Trophoblast cell (in vitro differentiated cells and primary cell): ENCODE measurements at regions not wholly inside any gene's neighbourhood (a gene's known extent, or its start where the extent isn't known, plus 50 kb on each side); places are given as distances from the start of the nearest gene placed in this dataset.

ENCODE experiments used
- DNase-seq, 2 donors: peaks; one replicate each; pipeline ENCODE4 v3.0.0-alpha.2; 2016
- H2AFZ ChIP-seq: 2 replicates; pipeline ENCODE4 v1.6.1; 2013; ENCODE audit warnings: low read length, moderate library complexity, mild to moderate bottlenecking; ENCODE audit not compliant: insufficient read depth, poor library complexity
- H2AK5ac ChIP-seq: 2 replicates; pipeline ENCODE4 v1.6.1; 2013; ENCODE audit warnings: mild to moderate bottlenecking, low read length
- H2BK120ac ChIP-seq: 2 replicates; pipeline ENCODE4 v1.6.1; 2013; ENCODE audit warnings: low read length, mild to moderate bottlenecking, moderate library complexity; ENCODE audit not compliant: insufficient read depth, poor library complexity
- H2BK12ac ChIP-seq: 2 replicates; pipeline ENCODE4 v1.6.1; 2013; ENCODE audit warnings: mild to moderate bottlenecking, low read length, moderate library complexity
- H2BK5ac ChIP-seq: 2 replicates; pipeline ENCODE4 v1.6.1; 2013; ENCODE audit warnings: low read length, low read depth, moderate library complexity, mild to moderate bottlenecking; ENCODE audit not compliant: poor library complexity
- H3K14ac ChIP-seq: 2 replicates; pipeline ENCODE4 v1.6.1; 2013; ENCODE audit warnings: mild to moderate bottlenecking, low read length
- H3K18ac ChIP-seq: 2 replicates; pipeline ENCODE4 v1.6.1; 2013; ENCODE audit warnings: mild to moderate bottlenecking, low read length
- H3K23ac ChIP-seq: 2 replicates; pipeline ENCODE4 v1.6.1; 2013; ENCODE audit warnings: low read length
- H3K27ac ChIP-seq: 2 replicates; pipeline ENCODE4 v1.5.1; 2013; ENCODE audit warnings: low read depth, mild to moderate bottlenecking, inconsistent platforms, low read length, moderate library complexity
- H3K27me3 ChIP-seq: 2 replicates; pipeline ENCODE4 v1.6.1; 2013; ENCODE audit warnings: inconsistent platforms, mild to moderate bottlenecking, low read length, moderate library complexity; ENCODE audit not compliant: insufficient read depth
- H3K36me3 ChIP-seq, 2 experiments: 1 replicate in 1 of 2; 2 replicates in 1 of 2; pipeline ENCODE4 v1.6.1; 2013; ENCODE audit warnings: low read length in 2 of 2, mild to moderate bottlenecking in 2 of 2, moderate library complexity in 1 of 2; ENCODE audit not compliant: insufficient read depth in 2 of 2, control insufficient read depth in 1 of 2
- H3K4ac ChIP-seq: 2 replicates; pipeline ENCODE4 v1.6.1; 2013; ENCODE audit warnings: low read depth, mild to moderate bottlenecking, low read length, moderate library complexity
- H3K4me1 ChIP-seq, 2 experiments: 1 replicate in 1 of 2; 2 replicates in 1 of 2; pipeline ENCODE4 v1.6.1; 2013; ENCODE audit warnings: low read length in 2 of 2, mild to moderate bottlenecking in 2 of 2, moderate library complexity in 1 of 2; ENCODE audit not compliant: insufficient read depth in 2 of 2, control insufficient read depth in 1 of 2
- H3K4me2 ChIP-seq: 2 replicates; pipeline ENCODE4 v1.6.1; 2013; ENCODE audit warnings: inconsistent platforms, mild to moderate bottlenecking, low read length, moderate library complexity
- H3K4me3 ChIP-seq: 2 replicates; pipeline ENCODE4 v1.5.1; 2013; ENCODE audit warnings: mild to moderate bottlenecking, low read depth, low read length, inconsistent platforms
- H3K79me1 ChIP-seq: one replicate; pipeline ENCODE4 v1.6.1; 2013; ENCODE audit warnings: low read length
- H3K79me2 ChIP-seq: 2 replicates; pipeline ENCODE4 v1.6.1; 2013; ENCODE audit warnings: low read length, mild to moderate bottlenecking; ENCODE audit not compliant: control insufficient read depth, insufficient read depth, poor library complexity
- H3K9ac ChIP-seq: 2 replicates; pipeline ENCODE4 v1.6.1; 2013; ENCODE audit warnings: mild to moderate bottlenecking, low read length
- H3K9me3 ChIP-seq: 2 replicates; pipeline ENCODE4 v1.6.1; 2013; ENCODE audit warnings: low read depth, mild to moderate bottlenecking, control low read depth, inconsistent platforms, low read length; ENCODE audit not compliant: insufficient read depth
- H4K12ac ChIP-seq: 2 replicates; pipeline ENCODE4 v1.6.1; 2013; ENCODE audit warnings: low read depth, mild to moderate bottlenecking, low read length, moderate library complexity
- H4K8ac ChIP-seq: 2 replicates; pipeline ENCODE4 v1.6.1; 2013; ENCODE audit warnings: low read depth, mild to moderate bottlenecking, low read length, moderate library complexity
- H4K91ac ChIP-seq: one replicate; pipeline ENCODE4 v1.6.1; 2013; ENCODE audit warnings: low read depth, mild to moderate bottlenecking, low read length, moderate library complexity
- WGBS: extraction: QIAGEN DNeasy Blood & Tissue Kit; methylation state at CpG from one replicate; pipeline ENCODE4 v1.1.7; 2013; ENCODE audit warnings: missing lambda C conversion rate; ENCODE audit not compliant: insufficient read length, insufficient coverage; ENCODE audit errors: extremely low coverage; 5-methylcytosine and 5-hydroxymethylcytosine counted together

GRCh38 chr2:12087671-12088380 lies 341.4 kb downstream of the LPIN1 start:
- no peaks in the 10 kb centered on the region for H3K27me3 ChIP-seq
- H3K4me1 ChIP-seq = peaks cover 0 to 2% of the 10 kb centered on the region in 2 experiments
- peak; percentile 45 to 97 for DNase-seq
- no CpG with 5 or more reads among the region's 1 CpG for WGBS
- no peak overlapping the region for H3K9ac ChIP-seq
- H3K4ac ChIP-seq = no peak overlapping the region
- no peaks in the 10 kb centered on the region for H3K79me2 ChIP-seq
- no peak overlapping the region for H4K91ac ChIP-seq
- H3K18ac ChIP-seq = no peak overlapping the region
- H3K23ac ChIP-seq = no peak overlapping the region
- no peaks in the 10 kb centered on the region for H3K79me1 ChIP-seq
- H2BK120ac ChIP-seq = no peak overlapping the region
- H2BK12ac ChIP-seq = no peak overlapping the region
- no peak overlapping the region for H3K4me2 ChIP-seq
- H2AFZ ChIP-seq = no peak overlapping the region
- no peak overlapping the region for H3K14ac ChIP-seq
- no peak overlapping the region for H4K12ac ChIP-seq
- no peaks in the 10 kb centered on the region for H3K9me3 ChIP-seq
- H4K8ac ChIP-seq = no peak overlapping the region
- no peaks in the 10 kb centered on the region for H3K36me3 ChIP-seq
- no peak overlapping the region for H3K27ac ChIP-seq
- no peak overlapping the region for H2AK5ac ChIP-seq
- H2BK5ac ChIP-seq = no peak overlapping the region
- H3K4me3 ChIP-seq = no peak overlapping the region

GRCh38 chr2:12089001-12089400 lies 342.6 kb downstream of the LPIN1 start:
- H2BK120ac ChIP-seq = no peak overlapping the region
- no peak overlapping the region for H2BK12ac ChIP-seq
- H4K91ac ChIP-seq = no peak overlapping the region
- no CpG with 5 or more reads among the region's 1 CpG for WGBS
- no peak overlapping the region for H2BK5ac ChIP-seq
- H3K4me1 ChIP-seq = peaks cover 0 to 2% of the 10 kb centered on the region in 2 experiments
- no peaks in the 10 kb centered on the region for H3K9me3 ChIP-seq
- H3K14ac ChIP-seq = no peak overlapping the region
- no peak for DNase-seq
- H3K79me1 ChIP-seq = no peaks in the 10 kb centered on the region
- H3K4ac ChIP-seq = no peak overlapping the region
- no peaks in the 10 kb centered on the region for H3K36me3 ChIP-seq
- no peaks in the 10 kb centered on the region for H3K79me2 ChIP-seq
- no peak overlapping the region for H3K27ac ChIP-seq
- no peak overlapping the region for H3K18ac ChIP-seq
- no peak overlapping the region for H2AFZ ChIP-seq
- H3K4me3 ChIP-seq = no peak overlapping the region
- no peak overlapping the region for H3K4me2 ChIP-seq
- no peak overlapping the region for H2AK5ac ChIP-seq
- no peaks in the 10 kb centered on the region for H3K27me3 ChIP-seq
- H3K23ac ChIP-seq = no peak overlapping the region
- no peak overlapping the region for H3K9ac ChIP-seq
- no peak overlapping the region for H4K12ac ChIP-seq
- no peak overlapping the region for H4K8ac ChIP-seq

GRCh38 chr2:12089496-12089895 lies 343.1 kb downstream of the LPIN1 start:
- no peak overlapping the region for H3K4me2 ChIP-seq
- H3K27ac ChIP-seq = no peak overlapping the region
- peak; percentile 80 to 88 for DNase-seq
- H3K27me3 ChIP-seq = no peaks in the 10 kb centered on the region
- no peak overlapping the region for H2AK5ac ChIP-seq
- H3K4me3 ChIP-seq = no peak overlapping the region
- H4K91ac ChIP-seq = no peak overlapping the region
- H4K8ac ChIP-seq = no peak overlapping the region
- H3K79me1 ChIP-seq = no peaks in the 10 kb centered on the region
- no peak overlapping the region for H3K14ac ChIP-seq
- H3K36me3 ChIP-seq = no peaks in the 10 kb centered on the region
- peaks cover 0 to 2% of the 10 kb centered on the region in 2 experiments for H3K4me1 ChIP-seq
- H2AFZ ChIP-seq = no peak overlapping the region
- H2BK120ac ChIP-seq = no peak overlapping the region
- H3K9me3 ChIP-seq = no peaks in the 10 kb centered on the region
- no peak overlapping the region for H3K9ac ChIP-seq
- no peak overlapping the region for H3K23ac ChIP-seq
- H4K12ac ChIP-seq = no peak overlapping the region
- no peak overlapping the region for H2BK5ac ChIP-seq
- H3K79me2 ChIP-seq = no peaks in the 10 kb centered on the region
- no peak overlapping the region for H3K18ac ChIP-seq
- no peak overlapping the region for H3K4ac ChIP-seq
- no peak overlapping the region for H2BK12ac ChIP-seq
- no CpG with 5 or more reads among the region's 7 CpGs for WGBS

GRCh38 chr2:12090072-12090471 lies 343.6 kb downstream of the LPIN1 start:
- Histone ChIP-seq H3K9ac (no peak overlapping the region), H3K4me1 (peaks cover 0 to 2% of the 10 kb centered on the region in 2 experiments), H3K23ac (no peak overlapping the region), H4K91ac (no peak overlapping the region), H3K79me1 (no peaks in the 10 kb centered on the region), H3K4me3 (no peak overlapping the region), H4K12ac (no peak overlapping the region), H2AK5ac (no peak overlapping the region), H3K14ac (no peak overlapping the region), H3K9me3 (no peaks in the 10 kb centered on the region), H3K27me3 (no peaks in the 10 kb centered on the region), H2AFZ (no peak overlapping the region), H3K18ac (no peak overlapping the region), H3K4me2 (no peak overlapping the region), H2BK12ac (no peak overlapping the region), H3K27ac (no peak overlapping the region), H3K36me3 (no peaks in the 10 kb centered on the region), H3K79me2 (no peaks in the 10 kb centered on the region), H3K4ac (no peak overlapping the region), H2BK5ac (no peak overlapping the region), H2BK120ac (no peak overlapping the region), H4K8ac (no peak overlapping the region)
- no peak for DNase-seq
- WGBS = no CpG with 5 or more reads among the region's 3 CpGs
